ENCODE measurements at regions not wholly inside any gene's neighbourhood (a gene's known extent, or its start where the extent isn't known, plus 50 kb on each side); places are given as distances from the start of the nearest gene placed in this dataset.
A peak's percentile ranks its signal among the peaks of the same experiment; 100 is the strongest.

DNA sequence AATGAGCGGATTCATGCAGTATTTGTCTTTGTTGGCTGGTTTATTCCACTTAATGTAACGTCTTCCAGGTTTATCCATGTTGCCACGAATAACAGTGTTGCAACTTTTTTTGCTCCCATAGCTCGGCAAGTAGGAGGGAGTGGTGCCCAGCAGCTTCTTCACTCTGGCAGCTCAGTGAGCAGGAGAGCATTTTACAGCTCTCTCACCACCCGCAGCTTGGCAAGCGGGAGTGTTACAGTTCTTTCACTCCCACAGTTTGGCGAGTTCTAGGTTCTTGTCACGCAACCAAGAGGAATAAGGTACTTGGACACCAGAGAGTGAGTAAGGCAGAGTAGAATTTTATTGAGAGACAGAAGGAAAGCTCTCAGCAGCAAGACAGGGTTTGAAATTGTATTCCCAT lies 935.2 kb downstream of the TBL1XR1 start:
- no TSS peak for BruUV-seq (replicated peaks)
- Histone ChIP-seq H3K36me3 (ENCODE audit: low read depth) (no peaks in the 10 kb centered on the region), H3K9me2 (ENCODE audit: insufficient read depth) (no peaks in the 10 kb centered on the region), H4K20me1 (ENCODE audit: insufficient read depth) (no peaks in the 10 kb centered on the region), H3K79me2 (ENCODE audit: low read depth) (no peaks in the 10 kb centered on the region), H3K27ac (no peak overlapping the region), H3K27me3 (ENCODE audit: insufficient read depth, low read depth) (no peaks in the 10 kb centered on the region), H3K4me1 (replicated peaks; ENCODE audit: insufficient read depth) (no peaks in the 10 kb centered on the region), H3F3A (ENCODE audit: insufficient read depth, low read depth) (no peaks in the 10 kb centered on the region), H3K9me3 (ENCODE audit: insufficient read depth, low read depth) (peaks cover 4% of the 10 kb centered on the region; the same call in 1 of the 2 replicates), H2AFZ (peak overlapping the region; percentile 24; the same call in 1 of the 2 replicates), H3K4me2 (no peak overlapping the region), H3K4me3 (no peak overlapping the region)
- no peak for TF ChIP-seq EZH2 (IDR thresholded peaks at IDR 0.05; ENCODE audit: low read depth)
- TF ChIP-seq, protein P1, sequence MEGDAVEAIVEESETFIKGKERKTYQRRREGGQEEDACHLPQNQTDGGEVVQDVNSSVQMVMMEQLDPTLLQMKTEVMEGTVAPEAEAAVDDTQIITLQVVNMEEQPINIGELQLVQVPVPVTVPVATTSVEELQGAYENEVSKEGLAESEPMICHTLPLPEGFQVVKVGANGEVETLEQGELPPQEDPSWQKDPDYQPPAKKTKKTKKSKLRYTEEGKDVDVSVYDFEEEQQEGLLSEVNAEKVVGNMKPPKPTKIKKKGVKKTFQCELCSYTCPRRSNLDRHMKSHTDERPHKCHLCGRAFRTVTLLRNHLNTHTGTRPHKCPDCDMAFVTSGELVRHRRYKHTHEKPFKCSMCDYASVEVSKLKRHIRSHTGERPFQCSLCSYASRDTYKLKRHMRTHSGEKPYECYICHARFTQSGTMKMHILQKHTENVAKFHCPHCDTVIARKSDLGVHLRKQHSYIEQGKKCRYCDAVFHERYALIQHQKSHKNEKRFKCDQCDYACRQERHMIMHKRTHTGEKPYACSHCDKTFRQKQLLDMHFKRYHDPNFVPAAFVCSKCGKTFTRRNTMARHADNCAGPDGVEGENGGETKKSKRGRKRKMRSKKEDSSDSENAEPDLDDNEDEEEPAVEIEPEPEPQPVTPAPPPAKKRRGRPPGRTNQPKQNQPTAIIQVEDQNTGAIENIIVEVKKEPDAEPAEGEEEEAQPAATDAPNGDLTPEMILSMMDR (conservative IDR thresholded peaks at IDR 0.05), result no peak
- no peak for DNase-seq
- intact Hi-C loops (cut with micrococcal nuclease; ENCODE audit: unreplicated experiment), result no loop called here
- CTCF ChIA-PET, result no interaction called here
- POLR2A ChIA-PET (ENCODE audit: unreplicated experiment), result no interaction called here

DNA sequence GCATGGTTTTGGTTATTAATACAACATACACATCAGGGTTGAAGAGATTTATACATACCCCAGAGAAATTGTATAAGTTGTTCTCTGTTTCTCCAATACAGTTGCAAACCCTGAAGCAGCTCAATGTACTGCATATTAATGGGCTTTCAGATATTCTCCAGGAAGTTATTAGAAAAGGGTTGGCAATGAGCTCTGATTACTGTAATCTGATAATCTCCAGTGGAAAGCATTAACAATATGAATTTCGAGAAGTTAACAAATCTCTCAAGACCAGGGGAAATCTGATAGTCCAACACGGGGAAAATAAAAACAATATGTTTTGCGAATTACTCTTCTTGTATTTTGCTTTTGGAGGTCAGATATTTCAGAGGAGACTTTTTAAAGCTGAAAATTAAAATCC lies 950.1 kb downstream of the TBL1XR1 start:
- no peak overlapping the region for H2AFZ ChIP-seq
- no peaks in the 10 kb centered on the region for H3K27me3 ChIP-seq (ENCODE audit: insufficient read depth, low read depth)
- TF ChIP-seq, protein P1 (conservative IDR thresholded peaks at IDR 0.05), result no peak
- TF ChIP-seq EZH2 (IDR thresholded peaks at IDR 0.05; ENCODE audit: low read depth), result no peak
- H3K9me2 ChIP-seq (ENCODE audit: insufficient read depth), result no peaks in the 10 kb centered on the region
- BruUV-seq (replicated peaks), result no TSS peak
- intact Hi-C loops (cut with micrococcal nuclease; ENCODE audit: unreplicated experiment), result no loop called here
- no peaks in the 10 kb centered on the region for H3F3A ChIP-seq (ENCODE audit: insufficient read depth, low read depth)
- no peak for DNase-seq
- H3K36me3 ChIP-seq (ENCODE audit: low read depth), result no peaks in the 10 kb centered on the region
- H3K79me2 ChIP-seq (ENCODE audit: low read depth), result no peaks in the 10 kb centered on the region
- no peaks in the 10 kb centered on the region for H3K4me1 ChIP-seq (replicated peaks; ENCODE audit: insufficient read depth)
- H4K20me1 ChIP-seq (ENCODE audit: insufficient read depth), result no peaks in the 10 kb centered on the region
- no peak overlapping the region for H3K27ac ChIP-seq
- ChIA-PET CTCF (no interaction called here), POLR2A (ENCODE audit: unreplicated experiment) (no interaction called here)
- H3K9me3 ChIP-seq (ENCODE audit: insufficient read depth, low read depth), result no peaks in the 10 kb centered on the region
- no peak overlapping the region for H3K4me2 ChIP-seq
- H3K4me3 ChIP-seq, result no peak overlapping the region

DNA sequence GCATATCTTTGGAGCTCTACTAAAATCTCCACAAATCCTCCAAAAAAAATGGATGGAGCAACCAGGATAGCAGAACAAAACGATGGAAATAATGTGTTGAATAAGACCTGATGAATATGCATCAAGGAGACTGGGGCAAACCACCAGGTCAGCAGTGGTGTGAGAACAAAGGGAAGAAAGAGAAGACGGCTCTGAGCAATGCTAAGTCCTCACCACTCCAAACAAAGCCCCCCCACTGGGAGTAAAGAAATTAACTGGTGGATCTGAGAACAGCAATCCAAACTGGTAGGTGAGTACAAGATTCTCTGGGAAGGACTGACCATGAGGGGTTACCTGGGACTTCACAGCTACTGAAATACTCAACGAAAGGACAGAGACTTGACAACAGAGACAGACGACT lies 977.3 kb downstream of the TBL1XR1 start:
- no peaks in the 10 kb centered on the region for H3F3A ChIP-seq (ENCODE audit: insufficient read depth, low read depth)
- no peak overlapping the region for H3K4me3 ChIP-seq
- no peaks in the 10 kb centered on the region for H3K9me2 ChIP-seq (ENCODE audit: insufficient read depth)
- CTCF ChIA-PET, result no interaction called here
- H2AFZ ChIP-seq, result no peak overlapping the region
- no peak for TF ChIP-seq EZH2 (IDR thresholded peaks at IDR 0.05; ENCODE audit: low read depth)
- TF ChIP-seq, protein P1 (conservative IDR thresholded peaks at IDR 0.05), result no peak
- H4K20me1 ChIP-seq (ENCODE audit: insufficient read depth), result no peaks in the 10 kb centered on the region
- intact Hi-C loops (cut with micrococcal nuclease; ENCODE audit: unreplicated experiment), result no loop called here
- H3K4me2 ChIP-seq, result no peak overlapping the region
- H3K27me3 ChIP-seq (ENCODE audit: insufficient read depth, low read depth), result no peaks in the 10 kb centered on the region
- H3K36me3 ChIP-seq (ENCODE audit: low read depth), result no peaks in the 10 kb centered on the region
- BruUV-seq (replicated peaks), result no TSS peak
- no peak overlapping the region for H3K27ac ChIP-seq
- DNase-seq, result no peak
- no peaks in the 10 kb centered on the region for H3K4me1 ChIP-seq (replicated peaks; ENCODE audit: insufficient read depth)
- H3K9me3 ChIP-seq (ENCODE audit: insufficient read depth, low read depth), result no peaks in the 10 kb centered on the region
- H3K79me2 ChIP-seq (ENCODE audit: low read depth), result no peaks in the 10 kb centered on the region
- POLR2A ChIA-PET (ENCODE audit: unreplicated experiment), result no interaction called here

Measured in PC-9 (cell line).